ENCODE measurements at regions not wholly inside any gene's neighbourhood (a gene's known extent, or its start where the extent isn't known, plus 50 kb on each side); places are given as distances from the start of the nearest gene placed in this dataset.

GRCh38 chr4:13292372-13292771 lies 191.8 kb downstream of the RAB28 start:
- DNase-seq (ENCODE audit: low spot score) = no peak
- H3K27ac ChIP-seq (ENCODE audit: low read depth in 1 of 2, low read length in 2 of 2) = no peak overlapping the region
- H3K27me3 ChIP-seq (ENCODE audit: control insufficient read depth in 4 of 4, insufficient read depth in 4 of 4, low read length in 3 of 4) = no peaks in the 10 kb centered on the region
- TF ChIP-seq HNF4G (IDR thresholded peaks at IDR 0.05) = no peak
- no peak for TF ChIP-seq REST (IDR thresholded peaks at IDR 0.05)
- TF ChIP-seq, protein P1, sequence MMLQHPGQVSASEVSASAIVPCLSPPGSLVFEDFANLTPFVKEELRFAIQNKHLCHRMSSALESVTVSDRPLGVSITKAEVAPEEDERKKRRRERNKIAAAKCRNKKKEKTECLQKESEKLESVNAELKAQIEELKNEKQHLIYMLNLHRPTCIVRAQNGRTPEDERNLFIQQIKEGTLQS (IDR thresholded peaks at IDR 0.05) = no peak
- no peak for TF ChIP-seq SP1 (IDR thresholded peaks at IDR 0.05)
- no peak for TF ChIP-seq RAD21 (IDR thresholded peaks at IDR 0.05)
- TF ChIP-seq FOXA1 (IDR thresholded peaks at IDR 0.05) = no peak
- no peak for TF ChIP-seq RXRA (IDR thresholded peaks at IDR 0.05)
- no peak for TF ChIP-seq JUND (IDR thresholded peaks at IDR 0.05)
- TF ChIP-seq, protein P2, sequence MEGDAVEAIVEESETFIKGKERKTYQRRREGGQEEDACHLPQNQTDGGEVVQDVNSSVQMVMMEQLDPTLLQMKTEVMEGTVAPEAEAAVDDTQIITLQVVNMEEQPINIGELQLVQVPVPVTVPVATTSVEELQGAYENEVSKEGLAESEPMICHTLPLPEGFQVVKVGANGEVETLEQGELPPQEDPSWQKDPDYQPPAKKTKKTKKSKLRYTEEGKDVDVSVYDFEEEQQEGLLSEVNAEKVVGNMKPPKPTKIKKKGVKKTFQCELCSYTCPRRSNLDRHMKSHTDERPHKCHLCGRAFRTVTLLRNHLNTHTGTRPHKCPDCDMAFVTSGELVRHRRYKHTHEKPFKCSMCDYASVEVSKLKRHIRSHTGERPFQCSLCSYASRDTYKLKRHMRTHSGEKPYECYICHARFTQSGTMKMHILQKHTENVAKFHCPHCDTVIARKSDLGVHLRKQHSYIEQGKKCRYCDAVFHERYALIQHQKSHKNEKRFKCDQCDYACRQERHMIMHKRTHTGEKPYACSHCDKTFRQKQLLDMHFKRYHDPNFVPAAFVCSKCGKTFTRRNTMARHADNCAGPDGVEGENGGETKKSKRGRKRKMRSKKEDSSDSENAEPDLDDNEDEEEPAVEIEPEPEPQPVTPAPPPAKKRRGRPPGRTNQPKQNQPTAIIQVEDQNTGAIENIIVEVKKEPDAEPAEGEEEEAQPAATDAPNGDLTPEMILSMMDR (IDR thresholded peaks at IDR 0.05; ENCODE audit: low read depth, low read length, missing input control) = no peak
- no peak for TF ChIP-seq GABPA (IDR thresholded peaks at IDR 0.05 in 1 of 2, conservative IDR thresholded peaks at IDR 0.05 in 1 of 2)
- no peak for TF ChIP-seq EGR1 (IDR thresholded peaks at IDR 0.05; ENCODE audit: low read depth in 2 of 2)
- no peak for TF ChIP-seq FOXA2 (IDR thresholded peaks at IDR 0.05)
- TF ChIP-seq HNF4A (conservative IDR thresholded peaks at IDR 0.05) = no peak
- TF ChIP-seq ZBTB33 (IDR thresholded peaks at IDR 0.05) = no peak
- no peak for TF ChIP-seq TAF1 (conservative IDR thresholded peaks at IDR 0.05)
- TF ChIP-seq, protein P3, sequence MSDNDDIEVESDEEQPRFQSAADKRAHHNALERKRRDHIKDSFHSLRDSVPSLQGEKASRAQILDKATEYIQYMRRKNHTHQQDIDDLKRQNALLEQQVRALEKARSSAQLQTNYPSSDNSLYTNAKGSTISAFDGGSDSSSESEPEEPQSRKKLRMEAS (IDR thresholded peaks at IDR 0.05) = no peak
- TF ChIP-seq NR2F2 (IDR thresholded peaks at IDR 0.05) = no peak
- no peak for TF ChIP-seq YY1 (IDR thresholded peaks at IDR 0.05)
- no peak overlapping the region for H3K9ac ChIP-seq (ENCODE audit: low read depth in 1 of 2, low read length in 2 of 2)
- H3K4me1 ChIP-seq (ENCODE audit: control insufficient read depth in 4 of 4, insufficient read depth in 4 of 4, low read length in 3 of 4) = no peaks in the 10 kb centered on the region
- H3K4me3 ChIP-seq (ENCODE audit: low read depth in 1 of 3, low read length in 3 of 3) = no peak overlapping the region
- H3K9me3 ChIP-seq (ENCODE audit: control insufficient read depth in 4 of 4, low read length in 3 of 4) = peaks cover 2 to 7% (median 5%) of the 10 kb centered on the region in 4 donors
- peaks cover 0 to 3% (median 0%) of the 10 kb centered on the region in 4 donors for H3K36me3 ChIP-seq (ENCODE audit: control insufficient read depth in 4 of 4, insufficient read depth in 3 of 4, low read depth in 1 of 4, low read length in 3 of 4)
- WGBS = 89% methylated on average over 1 of the region's 1 CpG
